Sigmoid colon (tissue), 6 donors: ENCODE measurements at regions not wholly inside any gene's neighbourhood (a gene's known extent, or its start where the extent isn't known, plus 50 kb on each side); places are given as distances from the start of the nearest gene placed in this dataset.

ENCODE experiments used
- DNase-seq: peaks from one replicate; pipeline ENCODE4 v3.0.0-alpha.2; 2019
- H3K27ac ChIP-seq, 4 donors: fragments of 200-600 bp; sonication (generic); one replicate each; pipeline ENCODE4 v1.5.1; 2016 to 2019; ENCODE audit warnings: mild to moderate bottlenecking in 1 of 4
- H3K27me3 ChIP-seq, 3 donors: fragments of 200-600 bp; sonication (generic); one replicate each; pipeline ENCODE4 v1.5.1; 2019; ENCODE audit warnings: mild to moderate bottlenecking in 1 of 3
- H3K36me3 ChIP-seq, 4 donors: fragments of 200-600 bp; sonication (generic); one replicate each; pipeline ENCODE4 v1.5.1; 2016 to 2019
- H3K4me1 ChIP-seq, 4 donors: fragments of 200-600 bp; sonication (generic); one replicate each; pipeline ENCODE4 v1.5.1; 2017 to 2019
- H3K4me3 ChIP-seq, 4 donors: fragments of 200-600 bp; sonication (generic); one replicate each; pipeline ENCODE4 v1.5.1; 2017 to 2019; ENCODE audit warnings: mild to moderate bottlenecking in 2 of 4, moderate library complexity in 1 of 4
- H3K9me3 ChIP-seq, 4 donors: fragments of 200-600 bp in 3 of 4; sonication (generic) in 3 of 4; one replicate each; pipeline versions ENCODE4 v1.5.1 to v1.6.1; 2013 to 2019
- CTCF ChIP-seq, 4 experiments: fragments of 450-650 bp in 3 of 4; fragments of 200-600 bp in 1 of 4; IDR thresholded peaks; one replicate each; pipeline ENCODE4 v1.5.1; 2016 to 2019; ENCODE audit warnings: antibody characterized with exemption in 4 of 4, mild to moderate bottlenecking in 3 of 4, moderate library complexity in 2 of 4
- EP300 ChIP-seq, 4 donors: sonication (generic); formaldehyde crosslinking; IDR thresholded peaks; one replicate each; pipeline ENCODE4 v1.6.1; 2017; ENCODE audit warnings: antibody characterized with exemption in 4 of 4
- POLR2A ChIP-seq, 2 donors: fragments of 450-650 bp; IDR thresholded peaks; one replicate each; pipeline ENCODE4 v1.6.1; 2016; ENCODE audit warnings: antibody characterized with exemption in 2 of 2, mild to moderate bottlenecking in 2 of 2, moderate library complexity in 2 of 2
- POLR2AphosphoS5 ChIP-seq, 4 donors: sonication (generic); formaldehyde crosslinking; IDR thresholded peaks; one replicate each; pipeline ENCODE4 v1.6.1; 2017; ENCODE audit warnings: antibody characterized with exemption in 4 of 4
- WGBS, 2 donors: extraction: QIAGEN DNeasy Blood & Tissue Kit; methylation state at CpG; one replicate each; pipeline ENCODE4 v1.1.7; 2013; 5-methylcytosine and 5-hydroxymethylcytosine counted together
- intact Hi-C: fragments of 100-400 bp; cut with DNase I; formaldehyde crosslinking; loops from one replicate; pipeline ENCODE4 v1.15.1; 2023
- donor health status: healthy with polysubstance abuse.
- donor health status: healthy.

GRCh38 chr9:96072930-96073329, 197.4 kb downstream of the ERCC6L2 start:
- H3K36me3 ChIP-seq, result no peaks in the 10 kb centered on the region
- no peak overlapping the region for H3K27ac ChIP-seq
- no peak overlapping the region for H3K4me3 ChIP-seq
- WGBS, 2 donors, result 95 to 97% methylated on average over 8 of the region's 8 CpGs
- no peaks in the 10 kb centered on the region for H3K27me3 ChIP-seq
- DNase-seq, result no peak
- H3K9me3 ChIP-seq, result no peaks in the 10 kb centered on the region
- TF ChIP-seq POLR2A (IDR thresholded peaks at IDR 0.05), result no peak
- TF ChIP-seq CTCF (IDR thresholded peaks at IDR 0.05), result no peak
- TF ChIP-seq POLR2AphosphoS5 (IDR thresholded peaks at IDR 0.05), result no peak
- TF ChIP-seq EP300 (IDR thresholded peaks at IDR 0.05), result no peak
- intact Hi-C loops, result no loop called here
- no peaks in the 10 kb centered on the region for H3K4me1 ChIP-seq

- Histone ChIP-seq H3K27me3 (no peaks in the 10 kb centered on the region), H3K4me3 (no peak overlapping the region), H3K36me3 (no peaks in the 10 kb centered on the region), H3K4me1 (no peaks in the 10 kb centered on the region), H3K9me3 (no peaks in the 10 kb centered on the region), H3K27ac (no peak overlapping the region)
- intact Hi-C loops, result no loop called here
- no peak for TF ChIP-seq EP300 (IDR thresholded peaks at IDR 0.05)
- TF ChIP-seq POLR2A (IDR thresholded peaks at IDR 0.05), result no peak
- no peak for TF ChIP-seq CTCF (IDR thresholded peaks at IDR 0.05)
- no peak for TF ChIP-seq POLR2AphosphoS5 (IDR thresholded peaks at IDR 0.05)
- WGBS, 2 donors, result 81 to 83% methylated on average over 4 of the region's 4 CpGs
- DNase-seq, result no peak
These were observed 196.3 kb downstream of the ERCC6L2 start for GRCh38 chr9:96071815-96072124.

DNA sequence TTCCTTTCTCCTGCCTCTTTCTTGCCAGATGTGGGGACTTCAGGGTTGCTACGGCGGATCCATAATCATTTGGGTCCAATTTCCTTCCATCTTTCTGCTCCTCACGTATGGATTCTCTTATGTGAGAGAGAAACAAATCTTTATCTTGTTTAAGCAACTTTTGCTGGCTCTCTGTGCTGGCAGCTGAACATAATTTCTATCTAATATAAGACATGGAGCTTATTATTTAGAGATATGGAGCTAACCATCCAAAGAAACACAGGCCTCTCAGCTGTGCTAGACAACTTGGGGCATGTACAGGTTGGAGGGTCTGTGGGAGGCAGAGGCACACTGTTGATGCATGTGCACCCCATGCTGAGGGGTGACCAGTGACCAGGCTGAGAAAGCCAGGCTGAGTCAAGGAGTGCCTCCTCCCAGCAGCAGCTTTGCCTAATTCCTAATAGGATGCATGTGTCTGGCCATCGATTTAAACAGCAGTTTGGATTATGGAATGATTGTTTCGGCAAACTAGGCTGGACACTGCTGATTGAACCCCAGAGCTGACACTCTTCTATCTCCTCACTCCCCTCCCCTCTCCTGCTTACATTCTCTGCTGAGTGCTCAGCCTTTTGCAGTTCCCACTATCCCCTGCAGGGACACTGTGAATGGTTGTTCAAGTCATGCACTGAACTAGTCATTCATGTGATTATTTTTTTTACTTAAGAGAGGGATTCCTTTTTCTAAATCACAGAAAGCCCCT, 195.8 kb downstream of the ERCC6L2 start:
- no peaks in the 10 kb centered on the region for H3K4me1 ChIP-seq

DNA sequence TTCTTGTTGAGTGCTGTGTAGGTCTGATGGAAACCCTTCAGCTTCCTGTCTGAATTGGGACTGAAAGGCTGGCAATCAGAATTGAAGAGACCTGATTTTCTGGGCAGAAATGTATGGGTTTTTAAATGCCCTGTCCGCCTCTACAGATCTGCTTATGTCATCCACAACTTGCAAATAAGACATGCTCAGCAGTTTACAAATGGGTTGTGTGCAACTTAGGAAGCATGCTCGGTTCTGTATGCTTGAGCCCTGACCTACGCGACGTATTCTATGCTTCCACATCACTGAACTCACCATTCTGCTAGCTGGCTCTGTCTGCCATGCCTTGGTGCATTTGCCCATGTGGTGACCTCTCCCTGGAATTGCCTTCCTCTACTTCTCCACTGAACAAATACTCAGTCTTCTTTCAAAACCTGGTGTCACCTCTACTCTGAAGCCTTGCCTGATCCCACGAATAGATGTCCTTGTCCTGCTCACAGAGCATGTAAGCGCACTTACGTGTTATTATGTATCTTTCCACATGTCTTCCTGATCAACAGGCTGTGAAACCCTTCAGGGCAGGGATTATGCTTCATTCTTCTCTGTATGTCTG, 194.2 kb downstream of the ERCC6L2 start:
- intact Hi-C loops, result no loop called here
- H3K4me3 ChIP-seq, result no peak overlapping the region
- no peak overlapping the region for H3K27ac ChIP-seq
- no peaks in the 10 kb centered on the region for H3K4me1 ChIP-seq
- H3K9me3 ChIP-seq, result no peaks in the 10 kb centered on the region
- no peaks in the 10 kb centered on the region for H3K36me3 ChIP-seq
- H3K27me3 ChIP-seq, result no peaks in the 10 kb centered on the region
- WGBS, 2 donors, result 92 to 96% methylated on average over 8 of the region's 8 CpGs
- DNase-seq, result no peak
- no peak for TF ChIP-seq POLR2AphosphoS5 (IDR thresholded peaks at IDR 0.05)
- TF ChIP-seq EP300 (IDR thresholded peaks at IDR 0.05), result no peak
- TF ChIP-seq POLR2A (IDR thresholded peaks at IDR 0.05), result no peak
- no peak for TF ChIP-seq CTCF (IDR thresholded peaks at IDR 0.05)

More for the DNA sequence above, 195.8 kb downstream of the ERCC6L2 start:
- no peaks in the 10 kb centered on the region for H3K36me3 ChIP-seq
- intact Hi-C loops, result no loop called here
- no peak for DNase-seq
- H3K27ac ChIP-seq, result no peak overlapping the region
- WGBS, 2 donors, result 88 to 89% methylated on average over 5 of the region's 5 CpGs
- no peaks in the 10 kb centered on the region for H3K9me3 ChIP-seq
- TF ChIP-seq CTCF (IDR thresholded peaks at IDR 0.05) (peak in 1 of 4 experiments; percentile 21), POLR2AphosphoS5 (IDR thresholded peaks at IDR 0.05) (no peak)
- H3K27me3 ChIP-seq, result no peaks in the 10 kb centered on the region
- no peak overlapping the region for H3K4me3 ChIP-seq

DNA sequence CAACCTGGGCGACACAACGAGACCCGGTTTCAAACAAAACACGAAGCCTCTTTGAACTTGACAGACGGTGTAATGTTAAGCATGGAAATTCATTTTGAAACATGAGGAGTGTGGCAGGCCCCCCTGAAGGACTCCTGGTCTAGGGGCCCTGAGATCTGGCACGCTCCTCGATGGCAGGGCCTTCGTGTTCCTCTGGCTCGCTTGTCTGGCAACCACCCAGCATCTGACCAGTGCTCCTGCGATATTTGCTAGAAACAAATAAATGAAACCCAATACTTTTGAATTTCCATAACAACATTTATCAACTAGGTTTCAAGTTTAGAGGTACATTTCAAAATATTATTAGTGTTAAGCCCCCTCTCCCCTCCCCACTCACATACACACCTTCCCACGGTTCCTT, 193.0 kb downstream of the ERCC6L2 start:
- 76 to 81% methylated on average over 11 of the region's 11 CpGs for WGBS, 2 donors
- H3K4me1 ChIP-seq, result no peaks in the 10 kb centered on the region
- H3K4me3 ChIP-seq, result no peak overlapping the region
- intact Hi-C loops, result no loop called here
- no peak for DNase-seq
- no peaks in the 10 kb centered on the region for H3K36me3 ChIP-seq
- no peaks in the 10 kb centered on the region for H3K27me3 ChIP-seq
- H3K27ac ChIP-seq, result no peak overlapping the region
- no peaks in the 10 kb centered on the region for H3K9me3 ChIP-seq
- TF ChIP-seq EP300 (IDR thresholded peaks at IDR 0.05) (no peak), POLR2A (IDR thresholded peaks at IDR 0.05) (no peak), CTCF (IDR thresholded peaks at IDR 0.05) (no peak), POLR2AphosphoS5 (IDR thresholded peaks at IDR 0.05) (no peak)
